GM10266 (cell line): ENCODE measurements at regions not wholly inside any gene's neighbourhood (a gene's known extent, or its start where the extent isn't known, plus 50 kb on each side); places are given as distances from the start of the nearest gene placed in this dataset.

Experiments used
- DNase-seq: peaks from one replicate; pipeline ENCODE4 v3.0.0; 2012; ENCODE audit errors: extremely low spot score
- TF ChIP-seq, protein P1 (sequence below): IDR thresholded peaks from 2 replicates; pipeline ENCODE4 v1.5.1; 2012; ENCODE audit warnings: mild to moderate bottlenecking, low read depth; ENCODE audit not compliant: control insufficient read depth, insufficient read depth; ENCODE audit errors: missing control alignments

- TF ChIP-seq, protein P1, sequence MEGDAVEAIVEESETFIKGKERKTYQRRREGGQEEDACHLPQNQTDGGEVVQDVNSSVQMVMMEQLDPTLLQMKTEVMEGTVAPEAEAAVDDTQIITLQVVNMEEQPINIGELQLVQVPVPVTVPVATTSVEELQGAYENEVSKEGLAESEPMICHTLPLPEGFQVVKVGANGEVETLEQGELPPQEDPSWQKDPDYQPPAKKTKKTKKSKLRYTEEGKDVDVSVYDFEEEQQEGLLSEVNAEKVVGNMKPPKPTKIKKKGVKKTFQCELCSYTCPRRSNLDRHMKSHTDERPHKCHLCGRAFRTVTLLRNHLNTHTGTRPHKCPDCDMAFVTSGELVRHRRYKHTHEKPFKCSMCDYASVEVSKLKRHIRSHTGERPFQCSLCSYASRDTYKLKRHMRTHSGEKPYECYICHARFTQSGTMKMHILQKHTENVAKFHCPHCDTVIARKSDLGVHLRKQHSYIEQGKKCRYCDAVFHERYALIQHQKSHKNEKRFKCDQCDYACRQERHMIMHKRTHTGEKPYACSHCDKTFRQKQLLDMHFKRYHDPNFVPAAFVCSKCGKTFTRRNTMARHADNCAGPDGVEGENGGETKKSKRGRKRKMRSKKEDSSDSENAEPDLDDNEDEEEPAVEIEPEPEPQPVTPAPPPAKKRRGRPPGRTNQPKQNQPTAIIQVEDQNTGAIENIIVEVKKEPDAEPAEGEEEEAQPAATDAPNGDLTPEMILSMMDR = no peak
- DNase-seq = no peak
Observed at GRCh38 chr1:81071072-81071858, 729.5 kb upstream of the ADGRL2 start.

DNA sequence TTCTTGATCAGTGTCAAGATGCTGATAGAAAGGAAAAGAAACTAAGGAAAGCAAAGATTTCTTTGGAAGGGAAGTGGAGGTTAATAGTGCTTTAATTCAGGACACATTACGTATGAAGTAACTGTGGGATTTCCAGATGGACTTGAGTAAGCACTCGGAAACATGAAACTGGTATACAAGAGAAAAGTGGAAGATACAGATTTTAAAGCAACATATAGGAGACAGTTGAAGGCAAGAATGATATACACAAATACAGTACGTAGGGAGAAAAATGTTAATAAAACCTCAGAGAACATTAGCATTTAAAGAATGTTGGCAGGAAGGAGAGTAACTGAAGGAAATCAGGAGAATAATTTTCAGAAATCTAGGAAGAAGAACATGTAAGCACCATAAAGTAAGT is 730.9 kb upstream of the ADGRL2 start:
- no peak for DNase-seq
- TF ChIP-seq, protein P1 = no peak

DNA sequence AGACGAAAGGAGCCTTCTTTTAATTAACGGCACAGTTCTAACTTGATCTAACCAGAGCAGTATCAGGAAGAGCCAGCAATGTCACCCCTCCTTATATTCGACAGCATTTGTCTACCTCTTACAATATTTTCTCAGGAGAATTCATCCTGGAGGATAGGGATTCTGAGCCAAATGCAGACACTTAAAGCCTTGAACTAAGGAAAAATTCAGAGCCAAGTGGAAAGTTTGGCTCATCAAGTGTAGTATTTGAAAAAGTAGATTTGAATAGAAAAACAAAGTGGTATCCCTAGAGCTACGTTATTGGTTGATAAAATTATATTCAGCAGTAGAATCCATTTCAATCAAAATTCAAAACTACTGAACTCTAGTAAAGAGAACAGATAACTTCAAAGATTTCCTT is 732.0 kb upstream of the ADGRL2 start:
- DNase-seq = no peak
- TF ChIP-seq, protein P1 = no peak

GRCh38 chr1:81053826-81054225 is 746.9 kb upstream of the ADGRL2 start:
- TF ChIP-seq, protein P1 = no peak
- DNase-seq = no peak

GRCh38 chr1:81052162-81052561 is 748.6 kb upstream of the ADGRL2 start:
- TF ChIP-seq, protein P1 = no peak
- DNase-seq = no peak

DNA sequence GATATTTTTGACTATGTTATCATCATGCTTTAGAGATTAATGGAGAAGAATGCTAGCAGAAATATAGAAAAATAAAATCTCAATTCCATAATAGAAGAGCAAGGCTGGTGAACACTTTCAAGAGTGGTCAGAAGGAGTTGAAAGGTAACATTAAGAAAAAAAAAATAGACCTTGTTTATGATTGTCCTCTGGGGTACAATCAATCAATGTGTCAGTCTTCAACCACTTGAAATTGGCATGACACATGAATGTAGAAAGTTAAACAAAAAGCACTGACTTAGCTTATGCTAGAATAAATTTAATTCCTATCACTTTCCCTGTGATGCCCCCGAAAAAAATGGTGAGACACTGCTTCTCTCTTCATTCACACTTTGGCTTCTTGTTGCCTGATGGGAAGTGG is 750.3 kb upstream of the ADGRL2 start:
- no peak for DNase-seq
- TF ChIP-seq, protein P1 = no peak

GRCh38 chr1:81044708-81045107 is 756.0 kb upstream of the ADGRL2 start:
- TF ChIP-seq, protein P1 = no peak
- DNase-seq = no peak
